ENCODE measurements at regions not wholly inside any gene's neighbourhood (a gene's known extent, or its start where the extent isn't known, plus 50 kb on each side); places are given as distances from the start of the nearest gene placed in this dataset.
"Not testable (repeated sequence)": the region's sequence is repeated elsewhere in the genome, so short reads cannot be mapped to it uniquely, and the experiment has no call there.

DNA sequence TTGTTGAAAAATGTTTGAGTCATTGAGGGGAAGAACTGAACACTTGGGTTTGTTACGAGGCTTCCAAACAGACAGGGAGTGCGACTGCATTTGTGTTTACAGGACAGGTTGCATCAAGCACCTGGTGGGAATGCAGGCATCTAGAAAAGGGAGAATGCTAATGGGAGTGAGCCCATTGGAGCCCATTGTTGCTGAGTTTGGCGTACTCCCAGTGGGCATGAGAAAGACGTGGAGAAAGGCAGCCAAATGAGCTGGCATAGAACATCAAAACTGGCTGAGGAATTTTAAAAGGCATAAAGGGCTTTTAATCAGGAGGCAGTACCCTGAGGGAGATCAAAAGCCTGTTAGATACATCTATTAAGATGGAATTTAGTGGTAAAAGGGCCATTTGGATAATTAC, 171.6 kb upstream of the NPSR1 start:
- DNase-seq (ENCODE audit: low read depth in 2 of 2): no peak

DNA sequence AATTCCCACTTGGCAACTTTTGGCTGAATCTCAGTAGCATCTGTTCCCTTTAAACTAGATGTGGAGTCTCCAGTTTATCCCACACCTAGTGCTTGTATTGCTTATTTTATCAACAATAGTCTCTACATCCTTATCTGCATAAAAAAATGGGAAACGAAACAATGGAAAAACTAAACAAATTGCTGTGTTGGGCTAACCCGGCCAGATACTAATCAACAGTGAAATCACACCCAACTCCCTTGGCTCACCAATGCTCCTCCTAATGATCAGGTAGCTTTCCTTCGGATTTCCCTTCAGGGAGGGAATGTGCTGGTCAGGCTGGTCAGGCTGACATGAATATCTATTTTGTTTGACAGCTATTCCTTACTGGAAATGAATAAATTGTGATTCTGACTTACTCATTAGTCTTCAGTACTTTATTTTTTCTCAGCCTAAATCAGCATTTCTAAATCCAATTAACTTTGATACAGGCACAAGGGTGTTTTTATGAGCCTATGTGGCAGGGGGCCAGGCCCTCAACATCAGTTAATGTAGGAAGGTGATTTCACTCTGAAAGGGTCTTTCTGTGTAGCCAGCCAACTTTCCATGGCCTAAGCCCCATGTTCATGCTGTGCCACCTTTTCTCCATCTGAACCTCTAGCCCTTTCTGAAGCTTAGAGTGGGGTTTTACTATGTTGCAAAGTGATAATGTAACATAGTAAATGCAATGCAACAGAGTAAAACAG, 170.5 kb upstream of the NPSR1 start:
- DNase-seq (ENCODE audit: low read depth in 2 of 2): no peak

DNA sequence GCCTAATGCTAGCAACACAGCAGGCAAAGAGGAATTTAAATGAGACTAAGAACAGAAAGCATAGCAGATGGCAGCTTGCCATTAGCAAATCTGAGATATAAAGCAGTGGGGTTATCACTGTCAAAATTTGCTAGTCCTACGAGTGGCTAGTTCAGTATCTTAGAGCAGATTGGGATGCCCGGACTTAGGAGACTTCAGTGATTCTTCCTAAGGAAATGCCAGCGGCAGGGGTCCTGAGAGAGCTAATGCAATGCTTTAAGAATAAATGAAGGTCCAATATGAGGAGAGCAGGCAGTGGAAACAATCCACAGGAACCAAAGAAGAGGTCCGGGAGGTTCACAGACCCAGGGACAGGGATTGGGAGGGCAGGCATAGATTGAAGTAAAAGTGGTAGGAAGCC, 169.3 kb upstream of the NPSR1 start:
- DNase-seq (ENCODE audit: low read depth in 2 of 2): no peak

DNA sequence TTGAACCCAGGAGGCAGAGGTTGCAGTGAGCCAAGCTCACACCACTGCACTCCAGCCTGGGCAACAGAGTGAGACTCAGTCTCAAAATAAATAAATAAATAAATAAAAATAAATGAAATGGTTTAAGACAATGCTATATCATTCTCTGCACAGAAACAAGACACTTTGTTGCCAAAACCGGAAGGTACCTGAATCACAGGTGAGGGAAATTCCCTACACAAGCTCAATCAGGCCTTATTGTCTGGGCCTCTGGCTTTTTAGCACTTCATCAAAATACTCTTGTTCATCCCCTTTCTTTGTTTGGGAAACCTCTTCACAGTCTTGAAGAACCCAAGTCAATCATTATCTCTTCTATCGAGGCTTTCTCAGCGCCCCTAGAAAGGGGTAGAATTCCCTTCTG, 166.1 kb upstream of the NPSR1 start:
- DNase-seq (ENCODE audit: low read depth in 2 of 2): no peak

DNA sequence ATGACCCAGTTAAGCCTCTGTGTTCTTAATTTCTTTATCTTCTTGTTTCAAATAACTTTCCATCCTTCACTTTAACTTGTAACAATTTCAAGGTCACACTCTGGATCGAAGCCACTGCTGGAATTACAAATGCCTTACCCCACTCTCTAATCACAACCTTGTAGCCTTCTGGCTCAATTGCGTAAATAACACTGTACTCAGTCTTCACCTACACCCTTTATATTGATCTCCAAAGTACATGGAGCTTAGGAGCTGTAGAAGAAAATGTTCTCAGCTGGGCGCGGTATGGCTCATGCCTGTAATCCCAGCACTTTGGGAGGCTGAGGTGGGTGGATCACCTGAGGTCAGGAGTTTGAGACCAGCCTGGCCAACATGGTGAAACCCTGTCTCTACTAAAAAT, 164.3 kb upstream of the NPSR1 start:
- DNase-seq (ENCODE audit: low read depth in 2 of 2): no peak

DNA sequence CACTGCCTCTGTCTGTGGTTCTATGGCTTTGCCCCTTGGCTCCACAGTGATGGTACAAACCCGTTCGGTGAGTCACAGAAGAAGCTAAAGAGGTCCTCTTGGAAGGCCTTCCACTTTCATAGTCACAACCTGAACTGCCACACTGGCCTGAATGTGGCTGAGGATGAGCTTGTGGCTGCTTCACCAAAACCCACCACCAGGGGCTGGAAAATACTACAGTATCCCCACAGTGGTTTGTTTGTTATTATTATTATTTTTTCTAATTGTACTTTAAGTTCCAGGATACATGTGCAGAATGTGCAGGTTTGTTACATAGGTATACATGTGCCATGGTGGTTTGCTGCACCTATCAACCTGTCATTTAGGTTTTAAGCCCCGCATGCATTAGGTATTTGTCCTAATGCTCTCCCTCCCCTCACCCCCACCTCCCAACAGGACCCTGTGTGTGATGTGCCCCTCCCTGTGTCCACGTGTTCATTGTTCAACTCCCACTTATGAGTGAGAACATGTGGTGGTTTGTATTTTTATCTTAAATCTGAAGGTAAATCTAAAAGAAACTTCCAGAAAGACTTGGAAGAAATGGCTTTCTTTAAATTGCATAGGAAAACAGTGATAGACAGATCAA, 160.8 kb upstream of the NPSR1 start:
- no peak for DNase-seq (ENCODE audit: low read depth in 2 of 2)

DNA sequence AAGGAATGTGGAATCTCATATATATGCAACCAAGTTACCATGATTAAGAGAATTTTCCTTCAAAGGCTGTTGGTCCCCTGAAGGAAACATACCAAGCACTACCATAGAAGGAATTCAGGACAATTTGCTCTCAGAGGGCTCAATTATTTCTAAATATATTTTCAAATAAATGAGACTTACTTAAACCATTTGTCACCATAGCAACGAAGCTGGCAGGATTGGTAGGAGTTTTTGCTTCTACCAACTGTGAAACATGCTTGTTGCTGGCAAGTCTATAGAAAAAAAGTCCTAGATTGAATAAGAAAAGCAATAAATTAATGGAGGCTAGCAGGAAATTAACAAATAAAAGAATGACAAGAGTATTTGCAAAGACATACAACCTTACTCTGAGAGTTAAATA, 156.9 kb upstream of the NPSR1 start:
- DNase-seq (ENCODE audit: low read depth in 2 of 2): no peak

DNA sequence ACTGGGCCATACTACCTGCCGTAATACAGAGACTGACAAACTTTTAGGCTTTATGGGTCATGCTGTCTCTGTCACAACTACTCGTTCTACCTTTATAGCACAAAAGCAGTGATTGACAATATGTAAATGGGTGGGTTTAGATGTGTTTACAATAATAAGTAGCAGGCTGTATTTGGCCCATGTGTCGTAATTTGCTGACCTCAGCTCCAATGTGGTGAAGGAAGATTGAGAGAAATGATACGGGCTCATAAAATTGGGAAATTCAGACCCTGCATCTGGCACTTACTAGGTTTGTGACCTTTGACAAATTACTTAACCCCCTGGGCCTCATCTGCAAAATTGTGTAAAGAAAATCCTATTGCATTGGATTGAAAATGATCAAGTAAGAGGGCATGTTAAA, 150.8 kb upstream of the NPSR1 start:
- DNase-seq (ENCODE audit: low read depth in 2 of 2): no peak

DNA sequence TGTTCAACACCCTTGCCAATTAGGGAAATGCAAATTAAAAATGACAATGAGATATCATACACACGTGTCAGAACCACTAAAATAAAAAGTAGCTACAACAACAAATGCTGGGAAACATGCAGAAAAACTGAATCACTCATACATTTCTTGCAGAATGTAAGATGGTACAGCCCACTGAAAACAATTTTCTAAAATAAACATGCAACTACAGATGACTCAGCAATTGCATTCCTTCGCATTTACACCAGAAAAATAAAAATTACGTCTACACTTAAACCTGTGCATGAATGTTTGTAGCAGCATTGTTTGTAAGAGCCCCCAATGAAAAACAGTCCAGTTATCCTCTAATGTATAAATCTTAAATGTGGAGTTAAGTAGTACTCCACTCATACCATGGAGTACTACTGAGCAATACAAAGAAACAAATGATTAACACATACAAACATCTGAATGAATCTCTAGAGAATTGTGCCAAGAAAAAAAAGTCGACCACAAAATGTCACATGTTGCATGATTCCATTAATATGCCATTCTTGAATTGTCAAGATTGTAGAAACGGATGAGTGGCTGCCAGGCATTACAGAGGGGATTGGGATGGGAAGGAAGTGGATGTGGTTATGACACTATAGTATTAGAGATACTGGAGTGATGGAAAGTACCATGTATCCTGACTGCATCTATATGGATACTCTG, 134.6 kb upstream of the NPSR1 start:
- DNase-seq (ENCODE audit: low read depth in 2 of 2): no peak

DNA sequence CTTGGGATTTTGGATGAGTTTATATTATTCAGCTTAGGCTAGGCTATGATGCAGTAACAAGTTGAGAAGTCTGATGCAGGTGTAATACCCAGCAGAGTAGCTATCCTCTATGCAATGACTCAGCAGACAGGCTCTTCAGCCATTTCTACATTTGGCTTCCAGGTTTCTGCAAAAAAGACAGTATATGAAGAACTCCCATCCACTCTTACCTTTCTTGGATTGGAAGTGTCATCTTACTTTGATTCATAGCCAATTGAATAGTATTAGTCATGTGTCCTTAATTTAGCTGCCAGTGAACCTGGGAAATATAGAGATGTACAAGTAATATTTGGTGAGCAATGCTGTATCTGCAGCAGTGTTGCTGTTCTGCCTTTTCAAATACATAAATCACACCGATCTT, 127.8 kb upstream of the NPSR1 start:
- DNase-seq (ENCODE audit: low read depth in 2 of 2): no peak

DNA sequence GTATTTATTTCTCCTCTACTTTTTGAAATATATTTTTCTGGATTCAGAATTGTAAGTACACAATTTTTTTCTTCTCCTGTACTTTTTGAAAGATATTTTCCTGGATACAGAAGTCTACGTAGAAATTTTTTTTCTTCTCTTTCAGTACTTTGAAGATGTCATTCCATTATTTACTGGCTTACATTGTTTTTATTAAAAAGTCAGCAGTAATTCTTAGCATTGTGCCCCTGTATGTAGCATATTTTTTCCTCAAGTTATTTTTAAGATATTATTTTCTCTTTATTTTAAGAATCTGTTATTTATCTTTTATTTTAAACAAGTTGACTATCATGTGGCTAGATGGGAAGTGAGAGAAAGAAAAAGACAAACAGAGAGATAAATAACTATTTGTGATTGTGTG, 119.0 kb upstream of the NPSR1 start:
- no peak for DNase-seq (ENCODE audit: low read depth in 2 of 2)

DNA sequence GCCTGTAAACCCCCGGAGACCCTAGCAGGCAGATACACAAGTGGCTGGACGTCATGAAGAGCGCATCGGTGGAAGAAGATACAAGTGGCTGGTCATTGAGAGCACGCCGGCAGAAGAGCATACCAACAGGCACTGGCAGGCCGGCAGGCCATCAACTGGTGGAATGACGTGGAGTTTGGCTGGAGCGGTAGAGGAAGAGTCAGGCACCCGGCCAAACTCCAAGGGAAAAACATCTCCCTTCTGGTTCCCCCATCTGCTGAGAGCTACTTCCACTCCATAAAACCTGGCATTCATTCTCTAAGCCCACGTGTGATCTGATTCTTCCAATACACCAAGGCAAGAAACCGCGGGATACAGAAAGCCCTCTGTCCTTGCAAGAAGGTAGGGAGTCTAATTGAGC, 113.4 kb upstream of the NPSR1 start:
- no peak for DNase-seq (ENCODE audit: low read depth in 2 of 2)

DNA sequence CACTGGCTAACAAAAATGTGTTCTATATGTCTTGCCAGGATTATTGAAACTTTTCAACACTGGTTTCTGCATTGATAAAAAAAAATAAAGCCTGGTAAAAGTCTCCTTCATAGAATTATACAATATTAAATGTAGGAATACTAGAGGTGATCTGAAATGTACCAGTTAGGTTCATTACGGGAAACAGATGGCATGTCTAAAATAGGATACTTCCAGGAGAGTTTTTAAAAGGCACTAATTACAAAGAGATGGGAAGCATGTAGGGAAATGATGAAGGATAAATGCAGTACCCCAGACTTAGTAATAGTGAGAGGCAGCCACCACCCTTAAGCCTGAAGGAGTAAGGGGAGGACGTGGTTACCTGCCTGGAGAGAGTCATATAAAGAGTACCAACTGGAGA, 107.0 kb upstream of the NPSR1 start:
- no peak for DNase-seq (ENCODE audit: low read depth in 2 of 2)

DNA sequence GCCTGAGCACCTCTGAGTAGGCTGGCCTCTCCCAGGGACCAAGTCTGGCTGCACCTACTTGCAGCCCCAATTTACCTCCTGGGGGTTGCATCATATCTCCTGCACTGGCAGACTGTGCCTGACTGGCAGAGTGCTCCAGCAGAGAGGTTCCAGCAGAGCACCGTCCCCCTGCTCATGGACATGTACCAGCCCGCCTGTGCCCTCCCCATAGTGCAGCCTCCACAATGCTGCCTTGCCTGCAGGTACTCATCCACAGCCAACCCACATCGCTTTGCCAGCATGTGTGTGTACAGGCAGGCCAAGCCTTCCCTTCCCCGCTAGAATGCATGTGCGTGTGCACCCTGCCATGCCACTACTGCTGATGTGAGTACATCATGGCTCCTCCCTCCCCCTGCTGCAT, 105.5 kb upstream of the NPSR1 start:
- DNase-seq (ENCODE audit: low read depth in 2 of 2): no peak

DNA sequence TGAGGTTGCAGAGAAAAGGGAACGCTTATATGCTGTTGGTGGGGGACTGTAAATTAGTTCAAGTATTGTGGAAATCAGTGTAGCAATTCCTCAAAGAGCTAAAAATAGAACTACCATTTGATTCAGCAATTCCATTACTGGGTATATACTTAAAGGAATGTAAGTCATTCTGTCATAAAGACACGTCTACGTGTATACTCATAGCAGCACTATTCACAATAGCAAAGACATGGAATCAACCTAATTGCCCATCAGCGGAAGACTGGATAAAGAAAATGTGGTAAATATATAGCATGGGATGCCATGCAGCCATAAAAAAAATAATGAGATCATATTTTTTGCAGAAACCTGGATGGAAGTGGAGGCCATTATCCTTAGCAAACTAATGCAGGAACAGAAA, 100.0 kb upstream of the NPSR1 start:
- no peak for DNase-seq (ENCODE audit: low read depth in 2 of 2)

DNA sequence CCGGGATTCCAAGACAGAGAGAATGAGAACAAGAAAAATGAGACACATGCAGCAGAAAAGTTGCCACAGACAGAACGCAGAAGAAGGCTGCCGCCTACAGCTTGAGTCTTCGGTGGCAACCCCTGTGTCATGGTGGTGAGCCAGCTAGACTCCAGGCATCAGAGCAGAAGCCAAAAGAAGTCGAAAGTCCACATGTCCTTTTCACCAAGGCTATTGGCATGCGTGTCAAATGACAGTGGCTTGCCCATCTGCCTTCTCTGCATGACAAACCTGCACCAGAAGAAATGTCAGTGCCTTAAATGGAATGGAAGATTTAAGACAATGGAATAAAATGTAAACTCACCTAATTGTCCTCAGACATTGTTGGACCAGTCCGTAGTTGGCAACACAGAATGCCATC, 93.9 kb upstream of the NPSR1 start:
- DNase-seq (ENCODE audit: low read depth in 2 of 2): no peak

DNA sequence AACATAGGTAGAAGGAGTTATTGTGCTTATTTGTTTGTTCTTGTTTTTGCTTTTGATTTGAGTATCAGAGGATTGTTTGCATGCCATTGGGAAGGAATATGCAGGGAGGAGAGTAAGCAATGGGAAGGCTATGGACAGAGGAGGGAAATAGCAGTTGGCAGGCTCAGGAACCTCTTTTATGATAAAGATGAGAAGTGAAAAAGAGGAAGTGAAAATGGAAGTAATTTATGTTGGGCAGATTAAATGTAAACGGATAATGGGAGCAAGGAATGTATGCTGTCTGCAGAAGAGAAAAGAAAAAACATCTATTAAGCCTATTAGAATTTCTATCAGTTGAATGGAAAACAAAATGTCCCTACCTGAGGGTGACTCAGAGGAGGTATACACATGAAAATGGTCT, 90.1 kb upstream of the NPSR1 start:
- DNase-seq (ENCODE audit: low read depth in 2 of 2): no peak

DNA sequence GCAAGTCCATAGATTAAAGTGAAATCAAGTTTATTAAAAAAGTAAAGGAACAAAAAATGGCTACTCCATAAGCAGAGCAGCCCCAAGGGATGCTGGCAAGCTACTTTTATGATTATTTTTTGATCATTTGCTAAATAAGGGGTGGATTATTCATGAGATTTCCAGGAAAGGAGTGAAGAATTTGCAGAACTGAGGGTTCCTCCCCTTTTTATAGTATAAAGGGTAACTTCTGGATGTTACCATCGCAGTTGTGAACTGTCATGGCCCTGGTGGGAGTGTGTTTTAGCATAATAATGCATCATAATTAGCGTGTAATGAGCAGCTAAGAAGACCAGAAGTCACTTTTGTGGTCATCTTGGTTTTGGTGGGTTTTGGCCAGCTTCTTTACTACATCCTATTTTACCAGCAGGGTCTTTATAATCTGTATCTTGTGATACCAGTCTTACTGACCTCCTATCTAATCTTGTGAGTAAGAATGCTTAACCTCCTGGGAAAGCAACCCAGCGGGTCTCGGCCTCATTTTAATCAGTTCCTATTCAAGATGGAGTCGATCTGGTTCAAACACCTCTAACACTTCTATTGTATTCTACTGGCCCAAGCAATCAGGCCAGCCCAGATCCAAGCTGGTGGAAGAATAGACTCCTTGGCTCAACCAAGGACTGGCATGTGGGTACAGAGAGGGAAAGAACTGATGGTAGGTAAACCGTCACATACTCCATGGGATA, 87.9 kb upstream of the NPSR1 start:
- DNase-seq (ENCODE audit: low read depth in 2 of 2): no peak

DNA sequence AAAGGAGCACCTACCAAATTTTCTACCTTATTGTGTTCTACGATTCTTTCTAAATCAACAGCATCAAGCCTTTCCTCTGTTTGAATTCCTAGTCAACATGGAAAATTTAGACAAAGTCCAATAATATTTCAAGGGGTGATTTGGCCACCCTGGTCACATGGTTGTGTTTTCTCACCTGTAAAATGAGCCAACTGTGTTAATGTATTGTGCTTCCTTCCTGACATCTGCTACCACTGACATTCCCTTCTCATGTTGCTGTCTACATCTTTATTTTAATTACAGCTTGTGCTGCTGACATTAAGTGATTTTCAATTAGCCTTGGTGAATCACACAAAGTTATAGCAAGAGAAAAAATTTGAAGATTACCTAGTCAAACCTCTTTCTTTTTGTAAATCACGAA, 83.0 kb upstream of the NPSR1 start:
- no peak for DNase-seq (ENCODE audit: low read depth in 2 of 2)

DNA sequence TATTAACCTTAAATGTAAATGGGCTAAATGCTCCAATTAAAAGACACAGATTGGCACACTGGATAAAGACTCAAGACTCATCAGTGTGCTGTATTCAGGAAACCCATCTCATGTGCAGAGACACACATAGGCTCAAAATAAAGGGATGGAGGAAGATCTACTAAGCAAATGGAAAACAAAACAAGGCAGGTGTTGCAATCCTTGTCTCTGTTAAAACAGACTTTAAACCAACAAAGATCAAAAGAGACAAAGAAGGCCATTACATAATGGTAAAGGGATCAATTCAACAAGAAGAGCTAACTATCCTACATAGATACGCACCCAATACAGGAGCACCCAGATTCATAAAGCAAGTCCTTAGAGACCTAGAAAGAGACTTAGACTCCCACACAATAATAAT, 80.1 kb upstream of the NPSR1 start:
- DNase-seq (ENCODE audit: low read depth in 2 of 2): not testable (repeated sequence)

DNA sequence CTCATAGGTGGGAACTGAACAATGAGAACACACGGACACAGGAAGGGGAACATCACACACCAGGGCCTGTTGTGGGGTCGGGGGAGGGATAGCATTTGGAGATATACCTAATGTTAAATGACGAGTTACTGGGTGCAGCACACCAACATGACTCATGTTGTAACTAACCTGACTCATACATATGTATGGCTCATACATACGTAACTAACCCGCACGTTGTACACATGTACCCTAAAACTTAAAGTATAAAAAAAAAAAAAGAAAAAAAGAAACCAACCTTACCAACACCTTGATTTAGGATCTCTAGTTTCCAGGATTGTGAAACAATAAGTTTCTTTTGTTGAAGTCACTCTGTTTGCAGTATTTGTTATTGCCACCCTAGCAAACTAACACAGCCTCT, 76.3 kb upstream of the NPSR1 start:
- DNase-seq (ENCODE audit: low read depth in 2 of 2): not testable (repeated sequence)

DNA sequence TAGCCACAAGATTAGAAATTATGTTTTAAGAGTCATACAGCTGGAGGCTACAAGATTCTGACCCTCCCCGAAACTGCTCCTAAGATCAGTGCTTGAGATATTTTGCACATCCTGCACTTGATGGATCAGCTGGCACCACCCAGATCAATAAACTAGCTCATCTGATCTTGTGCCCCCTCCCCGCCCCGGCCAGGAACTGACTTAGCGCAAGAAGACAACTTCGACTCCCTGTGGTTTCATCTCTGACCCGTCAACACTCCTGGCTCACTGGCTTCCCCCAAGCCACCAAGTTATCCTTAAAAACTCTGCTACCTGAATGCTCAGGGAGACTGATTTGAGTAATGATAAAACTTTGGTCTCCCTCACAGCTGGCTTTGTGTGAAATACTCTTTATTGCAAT, 73.5 kb upstream of the NPSR1 start:
- DNase-seq (ENCODE audit: low read depth in 2 of 2): no peak

DNA sequence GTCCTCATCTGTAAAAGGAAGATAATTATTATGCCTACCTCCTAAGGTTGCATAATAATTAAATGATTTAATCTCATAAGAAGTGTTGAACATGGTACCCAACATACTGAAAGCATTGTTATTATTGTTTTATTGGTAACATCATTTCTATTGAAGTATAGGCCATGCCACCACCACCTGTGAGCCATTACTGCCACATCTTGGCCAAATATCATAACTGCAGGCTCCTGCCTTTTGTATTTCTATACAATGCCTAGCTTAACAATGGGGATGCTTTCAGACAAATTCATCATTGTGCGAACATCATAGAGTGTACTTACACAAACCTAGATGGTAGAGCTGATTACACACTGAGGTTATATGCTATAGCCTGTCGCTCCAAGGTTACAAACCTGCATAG, 61.1 kb upstream of the NPSR1 start:
- no peak for DNase-seq (ENCODE audit: low read depth in 2 of 2)
